ENCODE measurements at regions not wholly inside any gene's neighbourhood (a gene's known extent, or its start where the extent isn't known, plus 50 kb on each side); places are given as distances from the start of the nearest gene placed in this dataset.

GRCh38 chr5:28880936-28881335, 1842.5 kb upstream of the CDH9 start:
- TF ChIP-seq CTCF (IDR thresholded peaks at IDR 0.05; ENCODE audit: extremely low read depth in 1 of 2, insufficient read depth in 1 of 2, low read depth in 1 of 2, low read length in 2 of 2) (no peak), POLR2AphosphoS5 (IDR thresholded peaks at IDR 0.05; ENCODE audit: insufficient read depth, low read depth, low read length) (no peak), MYC (IDR thresholded peaks at IDR 0.05; ENCODE audit: low read depth, low read length) (no peak), POLR2A (IDR thresholded peaks at IDR 0.05; ENCODE audit: low read depth, low read length) (no peak), GATA2 (IDR thresholded peaks at IDR 0.05; ENCODE audit: insufficient read depth, insufficient read length, low read depth, low read length) (no peak), FOS (IDR thresholded peaks at IDR 0.05; ENCODE audit: borderline replicate concordance, insufficient read depth, low read length) (no peak)

Data from endothelial cell of umbilical vein (primary cell).